MCF 10A (cell line): ENCODE measurements at regions not wholly inside any gene's neighbourhood (a gene's known extent, or its start where the extent isn't known, plus 50 kb on each side); places are given as distances from the start of the nearest gene placed in this dataset.

Experiments
- BruUV-seq: library from RNA; stranded (reverse); fragments of 400-500 nt; replicated peaks from 2 replicates; lab custom pipeline; 2021; lab: Mats Ljungman, UMichigan
- CTCF ChIA-PET: fragments of 300-600 bp; sonication (Branson Sonifier 250); formaldehyde crosslinking; extraction: SDS; loops from one replicate; lab custom pipeline; 2021; ENCODE audit warnings: antibody characterized with exemption, inconsistent platforms; lab: Yijun Ruan, JAX
- POLR2A ChIA-PET: fragments of 300-600, 350-650 bp; sonication (Branson Sonifier 250); formaldehyde crosslinking; extraction: SDS; loops from one replicate; lab custom pipeline; 2020; ENCODE audit warnings: antibody characterized with exemption, inconsistent platforms; lab: Yijun Ruan, JAX
- DNase-seq: peaks from one replicate; pipeline ENCODE4 v3.0.0-alpha.2; 2018; ENCODE audit not compliant: unreplicated experiment
- H3K27ac Mint-ChIP-seq: one replicate; pipeline ENCODE4 v1.8.0; 2022; ENCODE audit warnings: mild to moderate bottlenecking, low read depth, mixed read lengths; ENCODE audit not compliant: unreplicated experiment
- H3K27me3 Mint-ChIP-seq: one replicate; pipeline ENCODE4 v1.8.0; 2022; ENCODE audit warnings: mixed read lengths; ENCODE audit not compliant: insufficient read depth, unreplicated experiment
- H3K36me3 Mint-ChIP-seq: one replicate; pipeline ENCODE4 v1.8.0; 2022; ENCODE audit warnings: mild to moderate bottlenecking, moderate library complexity, mixed read lengths; ENCODE audit not compliant: insufficient read depth, unreplicated experiment
- H3K4me1 Mint-ChIP-seq: one replicate; pipeline ENCODE4 v1.8.0; 2022; ENCODE audit warnings: mixed read lengths; ENCODE audit not compliant: insufficient read depth, unreplicated experiment
- H3K4me3 Mint-ChIP-seq: one replicate; pipeline ENCODE4 v1.8.0; 2022; ENCODE audit warnings: mild to moderate bottlenecking, moderate library complexity, mixed read lengths; ENCODE audit not compliant: unreplicated experiment
- H3K9me3 Mint-ChIP-seq: one replicate; pipeline ENCODE4 v1.8.0; 2022; ENCODE audit warnings: mixed read lengths; ENCODE audit not compliant: unreplicated experiment
- intact Hi-C: fragments of 100-400 bp; cut with micrococcal nuclease; formaldehyde crosslinking; loops from 2 replicates; pipeline ENCODE4 v1.14.1; 2022
- TF ChIP-seq, protein P1 (sequence below): fragments of 200-600 bp; IDR thresholded peaks from one replicate; pipeline ENCODE4 v1.8.0; 2022; ENCODE audit warnings: antibody characterized with exemption, mild to moderate bottlenecking; ENCODE audit not compliant: unreplicated experiment

DNA sequence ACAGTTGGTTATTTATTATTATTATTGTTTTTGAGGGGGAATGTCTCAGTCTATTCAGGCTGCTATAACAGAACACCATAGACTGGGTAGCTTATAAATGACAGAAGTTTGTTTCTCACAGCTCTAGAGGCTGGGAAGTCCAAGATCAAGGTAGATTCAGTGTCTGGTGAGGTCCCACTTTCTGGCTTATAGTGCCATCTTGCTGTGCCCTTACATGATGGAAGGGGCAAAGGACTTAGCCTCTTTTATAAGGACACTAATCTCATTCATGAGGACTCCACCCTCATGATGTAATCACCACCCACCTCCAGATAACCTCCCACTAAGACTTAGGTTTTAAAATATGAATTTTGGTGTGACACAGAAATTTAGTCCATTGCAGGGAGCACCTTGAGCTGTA lies 224.6 kb downstream of the HAPSTR1 start:
- no peaks in the 10 kb centered on the region for H3K27me3 Mint-ChIP-seq

DNA sequence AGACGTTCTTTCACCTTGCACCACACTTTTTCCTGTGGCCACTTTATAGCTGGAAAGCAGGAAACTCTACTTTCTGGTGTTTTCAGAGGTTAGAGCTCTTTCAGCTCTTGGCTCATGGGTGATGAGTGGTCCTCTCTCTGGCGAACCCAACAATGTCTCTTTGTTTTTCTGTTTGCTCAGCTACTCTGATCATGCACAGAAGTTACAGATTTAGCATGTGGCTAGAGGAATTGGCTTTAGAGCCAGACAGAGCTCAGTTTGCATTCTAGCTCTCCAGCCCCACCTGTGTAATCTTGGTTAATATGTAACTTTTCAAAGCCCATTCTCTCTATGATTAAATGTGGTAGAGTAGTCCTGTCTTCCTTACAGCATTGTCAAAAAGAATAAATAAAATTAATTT lies 225.2 kb downstream of the HAPSTR1 start:
- Mint-ChIP-seq H3K27ac (no peak overlapping the region), H3K36me3 (no peaks in the 10 kb centered on the region), H3K9me3 (peaks cover 29% of the 10 kb centered on the region), H3K4me3 (no peak overlapping the region), H3K4me1 (no peaks in the 10 kb centered on the region), H3K27me3 (no peaks in the 10 kb centered on the region)
- ChIA-PET CTCF (interaction anchor here (0.6 kb wide), 1 partner anchor 119 kb away, joined by 3 read pairs; no protein-coding TSS in a partner anchor), POLR2A (no interaction called here)
- BruUV-seq = no TSS peak
- no peak for DNase-seq
- intact Hi-C loops = no loop called here
- TF ChIP-seq, protein P1, sequence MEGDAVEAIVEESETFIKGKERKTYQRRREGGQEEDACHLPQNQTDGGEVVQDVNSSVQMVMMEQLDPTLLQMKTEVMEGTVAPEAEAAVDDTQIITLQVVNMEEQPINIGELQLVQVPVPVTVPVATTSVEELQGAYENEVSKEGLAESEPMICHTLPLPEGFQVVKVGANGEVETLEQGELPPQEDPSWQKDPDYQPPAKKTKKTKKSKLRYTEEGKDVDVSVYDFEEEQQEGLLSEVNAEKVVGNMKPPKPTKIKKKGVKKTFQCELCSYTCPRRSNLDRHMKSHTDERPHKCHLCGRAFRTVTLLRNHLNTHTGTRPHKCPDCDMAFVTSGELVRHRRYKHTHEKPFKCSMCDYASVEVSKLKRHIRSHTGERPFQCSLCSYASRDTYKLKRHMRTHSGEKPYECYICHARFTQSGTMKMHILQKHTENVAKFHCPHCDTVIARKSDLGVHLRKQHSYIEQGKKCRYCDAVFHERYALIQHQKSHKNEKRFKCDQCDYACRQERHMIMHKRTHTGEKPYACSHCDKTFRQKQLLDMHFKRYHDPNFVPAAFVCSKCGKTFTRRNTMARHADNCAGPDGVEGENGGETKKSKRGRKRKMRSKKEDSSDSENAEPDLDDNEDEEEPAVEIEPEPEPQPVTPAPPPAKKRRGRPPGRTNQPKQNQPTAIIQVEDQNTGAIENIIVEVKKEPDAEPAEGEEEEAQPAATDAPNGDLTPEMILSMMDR = no peak

More for the DNA sequence above, 224.6 kb downstream of the HAPSTR1 start:
- no TSS peak for BruUV-seq
- TF ChIP-seq, protein P1 = no peak
- no peak overlapping the region for H3K4me3 Mint-ChIP-seq
- H3K9me3 Mint-ChIP-seq = peaks cover 24% of the 10 kb centered on the region
- H3K36me3 Mint-ChIP-seq = no peaks in the 10 kb centered on the region
- CTCF ChIA-PET = interaction anchor here (0.6 kb wide), 1 partner anchor 119 kb away, joined by 3 read pairs; no protein-coding TSS in a partner anchor
- H3K27ac Mint-ChIP-seq = no peak overlapping the region
- no peaks in the 10 kb centered on the region for H3K4me1 Mint-ChIP-seq
- POLR2A ChIA-PET = no interaction called here
- intact Hi-C loops = no loop called here
- no peak for DNase-seq

DNA sequence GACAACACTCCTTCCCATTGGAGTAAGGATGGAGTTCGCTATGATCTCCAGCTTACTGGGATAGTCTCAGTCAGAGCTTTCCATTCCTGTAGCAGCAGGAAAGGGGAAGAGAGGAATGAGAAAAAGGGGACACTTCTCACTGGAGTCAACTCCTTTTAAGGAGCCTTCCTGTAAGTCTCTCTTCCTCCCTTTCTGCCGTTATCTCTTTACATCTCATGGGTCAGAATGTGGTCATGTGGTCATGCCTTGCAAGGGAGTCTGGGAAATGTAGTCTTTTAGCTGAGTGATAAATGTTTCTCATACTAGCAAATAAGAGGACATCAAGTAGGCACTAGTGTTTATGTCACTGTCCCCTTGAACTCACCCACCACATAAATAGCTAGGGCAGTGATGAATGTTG lies 227.3 kb downstream of the HAPSTR1 start:
- no TSS peak for BruUV-seq
- ChIA-PET CTCF (no interaction called here), POLR2A (interaction anchor here (0.8 kb wide), 1 partner anchor 722 kb away, joined by 3 read pairs; no protein-coding TSS in a partner anchor)
- intact Hi-C loops = no loop called here
- H3K36me3 Mint-ChIP-seq = no peaks in the 10 kb centered on the region
- no peak overlapping the region for H3K27ac Mint-ChIP-seq
- TF ChIP-seq, protein P1 = no peak
- H3K4me3 Mint-ChIP-seq = no peak overlapping the region
- no peak for DNase-seq
- H3K4me1 Mint-ChIP-seq = no peaks in the 10 kb centered on the region
- H3K27me3 Mint-ChIP-seq = no peaks in the 10 kb centered on the region
- peaks cover 29% of the 10 kb centered on the region for H3K9me3 Mint-ChIP-seq

DNA sequence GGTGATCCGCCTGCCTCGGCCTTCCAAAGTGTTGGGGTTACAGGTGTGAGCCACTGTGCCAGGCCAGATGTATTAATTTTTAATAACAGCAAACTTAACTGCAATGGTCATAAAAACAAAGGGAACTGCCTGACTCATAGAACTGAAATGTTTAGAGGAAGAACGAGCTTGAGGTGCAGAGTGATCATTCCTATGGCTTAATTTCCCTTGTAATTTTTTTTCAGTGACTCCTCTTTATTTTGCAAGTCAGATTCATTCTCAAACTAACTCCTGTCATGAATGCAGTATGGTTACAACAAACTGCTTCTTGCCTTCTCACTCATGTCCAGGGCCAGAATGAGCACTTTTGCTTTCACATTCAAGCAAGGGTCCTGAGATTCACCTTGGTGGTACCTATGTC lies 231.3 kb downstream of the HAPSTR1 start:
- TF ChIP-seq, protein P1 = no peak
- intact Hi-C loops = no loop called here
- Mint-ChIP-seq H3K36me3 (peaks cover 7% of the 10 kb centered on the region), H3K9me3 (peaks cover 27% of the 10 kb centered on the region), H3K4me3 (no peak overlapping the region), H3K4me1 (no peaks in the 10 kb centered on the region), H3K27ac (no peak overlapping the region), H3K27me3 (no peaks in the 10 kb centered on the region)
- BruUV-seq = no TSS peak
- ChIA-PET POLR2A (no interaction called here), CTCF (no interaction called here)
- no peak for DNase-seq
